ENCODE measurements at regions not wholly inside any gene's neighbourhood (a gene's known extent, or its start where the extent isn't known, plus 50 kb on each side); places are given as distances from the start of the nearest gene placed in this dataset.
"Not testable (repeated sequence)": the region's sequence is repeated elsewhere in the genome, so short reads cannot be mapped to it uniquely, and the experiment has no call there.

DNA sequence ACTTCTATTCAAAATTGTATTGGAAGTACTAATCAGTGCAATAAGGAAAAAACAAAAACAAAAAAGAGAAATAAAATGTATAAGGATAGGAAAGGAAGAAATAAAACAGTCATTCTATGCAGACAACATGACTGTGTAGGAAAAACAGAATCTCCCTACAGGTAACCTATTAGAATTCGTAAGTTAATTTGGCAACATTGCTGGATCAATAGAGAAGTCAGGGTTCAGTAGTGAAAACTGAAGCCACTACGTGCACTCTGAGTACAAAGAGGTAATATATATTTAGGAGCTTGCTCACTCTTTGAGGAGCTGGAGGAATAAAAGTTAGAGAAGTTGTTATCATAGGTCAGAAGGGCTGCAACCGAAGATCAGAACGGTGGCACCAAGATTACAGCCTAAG is 84.0 kb upstream of the BMAL1 start:
- FAIRE-seq (no peak), DNase-seq (ENCODE audit: low read depth, low spot score) (no peak)
- no peaks in the 10 kb centered on the region for H3K36me3 ChIP-seq (ENCODE audit: control insufficient read depth in 2 of 2, extremely low read depth in 1 of 2, insufficient read depth in 2 of 2, low read length in 2 of 2)
- ChIA-PET POLR2A (no interaction called here), CTCF (no interaction called here)
- H3K9ac ChIP-seq (replicated peaks; ENCODE audit: extremely low read depth, insufficient read depth, low read length): no peak overlapping the region
- H4K20me1 ChIP-seq (replicated peaks; ENCODE audit: control insufficient read depth, extremely low read depth, insufficient read depth, low read length): no peaks in the 10 kb centered on the region
- H3K27me3 ChIP-seq (ENCODE audit: control insufficient read depth in 2 of 2, insufficient read depth in 2 of 2, low read length in 2 of 2): peaks cover 17% of the 10 kb centered on the region in 2 experiments
- H3K4me2 ChIP-seq (ENCODE audit: insufficient read depth, low read length): no peak overlapping the region
- intact Hi-C loops (cut with micrococcal nuclease): no loop called here
- BruUV-seq (replicated peaks): no TSS peak
- H3K4me1 ChIP-seq (ENCODE audit: control insufficient read depth, extremely low read depth, insufficient read depth, low read length): no peaks in the 10 kb centered on the region
- no peaks in the 10 kb centered on the region for H3K9me3 ChIP-seq (replicated peaks; ENCODE audit: control insufficient read depth, insufficient read depth, low read length)
- H3K4me3 ChIP-seq (replicated peaks in 1 of 3; ENCODE audit: insufficient read depth in 1 of 3, low read depth in 1 of 3, low read length in 3 of 3): no peak overlapping the region
- H3K79me2 ChIP-seq (ENCODE audit: control insufficient read depth, insufficient read depth, low read length): no peaks in the 10 kb centered on the region
- H3K27ac ChIP-seq (ENCODE audit: insufficient read depth, low read depth, low read length): no peak overlapping the region
- H3K9me1 ChIP-seq (replicated peaks; ENCODE audit: control insufficient read depth, extremely low read depth, insufficient read depth, low read length): no peaks in the 10 kb centered on the region
- TF ChIP-seq JUN (IDR thresholded peaks at IDR 0.05; ENCODE audit: borderline replicate concordance, insufficient read depth, insufficient read length, low read depth) (no peak), POLR2AphosphoS5 (IDR thresholded peaks at IDR 0.05; ENCODE audit: insufficient read depth, low read depth, low read length) (no peak), FOS (IDR thresholded peaks at IDR 0.05; ENCODE audit: borderline replicate concordance, insufficient read depth, low read length) (no peak), EZH2 (IDR thresholded peaks at IDR 0.05; ENCODE audit: borderline replicate concordance, low read depth, low read length, severe bottlenecking) (no peak), MYC (IDR thresholded peaks at IDR 0.05; ENCODE audit: low read depth, low read length) (no peak)
- TF ChIP-seq, protein P1, sequence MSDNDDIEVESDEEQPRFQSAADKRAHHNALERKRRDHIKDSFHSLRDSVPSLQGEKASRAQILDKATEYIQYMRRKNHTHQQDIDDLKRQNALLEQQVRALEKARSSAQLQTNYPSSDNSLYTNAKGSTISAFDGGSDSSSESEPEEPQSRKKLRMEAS (IDR thresholded peaks at IDR 0.05; ENCODE audit: insufficient read depth, insufficient read length): no peak
- no peak overlapping the region for H2AFZ ChIP-seq (ENCODE audit: low read depth, low read length)
- dilution Hi-C loops (cut with MboI; ENCODE audit: extremely low pct_ligation_motif_present, low sequenced_read_pairs): no loop called here

GRCh38 chr11:13197374-13197773 is 80.2 kb upstream of the BMAL1 start:
- H3K9ac ChIP-seq (replicated peaks; ENCODE audit: extremely low read depth, insufficient read depth, low read length); POLR2A ChIA-PET; H3K4me2 ChIP-seq (ENCODE audit: insufficient read depth, low read length); DNase-seq (ENCODE audit: low read depth, low spot score); H2AFZ ChIP-seq (ENCODE audit: low read depth, low read length); H3K9me3 ChIP-seq (replicated peaks; ENCODE audit: control insufficient read depth, insufficient read depth, low read length); BruUV-seq (replicated peaks); H3K36me3 ChIP-seq (ENCODE audit: control insufficient read depth in 2 of 2, extremely low read depth in 1 of 2, insufficient read depth in 2 of 2, low read length in 2 of 2); H4K20me1 ChIP-seq (replicated peaks; ENCODE audit: control insufficient read depth, extremely low read depth, insufficient read depth, low read length); intact Hi-C loops (cut with micrococcal nuclease); H3K9me1 ChIP-seq (replicated peaks; ENCODE audit: control insufficient read depth, extremely low read depth, insufficient read depth, low read length); H3K4me3 ChIP-seq (replicated peaks in 1 of 3; ENCODE audit: insufficient read depth in 1 of 3, low read depth in 1 of 3, low read length in 3 of 3); FAIRE-seq; dilution Hi-C loops (cut with MboI; ENCODE audit: extremely low pct_ligation_motif_present, low sequenced_read_pairs); H3K27ac ChIP-seq (ENCODE audit: insufficient read depth, low read depth, low read length); H3K4me1 ChIP-seq (ENCODE audit: control insufficient read depth, extremely low read depth, insufficient read depth, low read length); H3K79me2 ChIP-seq (ENCODE audit: control insufficient read depth, insufficient read depth, low read length): not testable (repeated sequence)
- CTCF ChIA-PET: interaction anchor here (1.0 to 2.0 kb wide), 3 partner anchors 9 to 234 kb away, joined by 4 to 6 read pairs (median 4); no protein-coding TSS in a partner anchor
- peaks cover 9 to 15% of the 10 kb centered on the region in 2 experiments for H3K27me3 ChIP-seq (ENCODE audit: control insufficient read depth in 2 of 2, insufficient read depth in 2 of 2, low read length in 2 of 2)

Data from endothelial cell of umbilical vein (primary cell).